ENCODE measurements at regions not wholly inside any gene's neighbourhood (a gene's known extent, or its start where the extent isn't known, plus 50 kb on each side); places are given as distances from the start of the nearest gene placed in this dataset.

GRCh38 chr1:229111703-229112319 is 159.1 kb upstream of the RAB4A start:
- H3K36me3 ChIP-seq = no peaks in the 10 kb centered on the region
- intact Hi-C loops (cut with DNase I; ENCODE audit: low total_unique reads) = no loop called here
- H3K4me3 ChIP-seq = no peak overlapping the region
- H3K27me3 ChIP-seq = no peaks in the 10 kb centered on the region
- TF ChIP-seq CTCF (IDR thresholded peaks at IDR 0.05) (no peak), POLR2A (IDR thresholded peaks at IDR 0.05) (no peak), POLR2AphosphoS5 (IDR thresholded peaks at IDR 0.05) (no peak)
- H3K27ac ChIP-seq = no peak overlapping the region
- no peaks in the 10 kb centered on the region for H3K4me1 ChIP-seq
- DNase-seq (ENCODE audit: low spot score in 2 of 2) = no peak
- H3K9me3 ChIP-seq = no peaks in the 10 kb centered on the region

GRCh38 chr1:229112832-229113548 is 157.9 kb upstream of the RAB4A start:
- Histone ChIP-seq H3K4me3 (no peak overlapping the region), H3K9me3 (no peaks in the 10 kb centered on the region), H3K27ac (no peak overlapping the region), H3K36me3 (no peaks in the 10 kb centered on the region), H3K4me1 (peaks cover 0 to 10% of the 10 kb centered on the region in 2 donors), H3K27me3 (no peaks in the 10 kb centered on the region)
- no peak for DNase-seq (ENCODE audit: low spot score in 2 of 2)
- intact Hi-C loops (cut with DNase I; ENCODE audit: low total_unique reads) = no loop called here
- no peak for TF ChIP-seq CTCF (IDR thresholded peaks at IDR 0.05)
- no peak for TF ChIP-seq POLR2AphosphoS5 (IDR thresholded peaks at IDR 0.05)
- no peak for TF ChIP-seq POLR2A (IDR thresholded peaks at IDR 0.05)

DNA sequence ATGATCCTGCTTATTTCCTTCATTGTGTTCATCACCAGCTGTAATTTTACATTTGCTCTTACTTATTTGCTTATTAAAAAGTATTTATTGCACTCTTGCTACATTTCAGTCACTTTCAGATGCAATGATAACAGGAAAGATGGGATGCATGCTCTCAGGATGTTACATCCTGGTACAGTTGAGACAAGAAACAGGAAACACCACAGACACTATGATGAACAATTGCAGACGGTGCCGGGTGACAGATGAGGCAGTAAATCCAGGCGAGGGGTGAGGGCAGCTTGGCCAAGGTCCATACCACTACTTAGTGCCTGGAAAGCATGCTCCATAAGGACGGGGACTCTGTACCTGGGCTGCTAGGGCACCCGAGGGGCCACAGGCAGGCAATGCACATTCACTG is 156.6 kb upstream of the RAB4A start:
- H3K36me3 ChIP-seq = no peaks in the 10 kb centered on the region
- no peak overlapping the region for H3K27ac ChIP-seq
- TF ChIP-seq CTCF (IDR thresholded peaks at IDR 0.05) (no peak), POLR2AphosphoS5 (IDR thresholded peaks at IDR 0.05) (no peak), POLR2A (IDR thresholded peaks at IDR 0.05) (no peak)
- H3K27me3 ChIP-seq = no peaks in the 10 kb centered on the region
- no peak overlapping the region for H3K4me3 ChIP-seq
- H3K9me3 ChIP-seq = no peaks in the 10 kb centered on the region
- peaks cover 0 to 11% of the 10 kb centered on the region in 2 donors for H3K4me1 ChIP-seq
- DNase-seq (ENCODE audit: low spot score in 2 of 2) = no peak
- intact Hi-C loops (cut with DNase I; ENCODE audit: low total_unique reads) = no loop called here

GRCh38 chr1:229114850-229115365 is 156.0 kb upstream of the RAB4A start:
- intact Hi-C loops (cut with DNase I; ENCODE audit: low total_unique reads) = loop anchor here (5.0 kb wide), 1 partner anchor 43 kb away; no protein-coding TSS in a partner anchor
- Histone ChIP-seq H3K9me3 (no peaks in the 10 kb centered on the region), H3K4me3 (no peak overlapping the region), H3K36me3 (no peaks in the 10 kb centered on the region), H3K27me3 (no peaks in the 10 kb centered on the region), H3K27ac (no peak overlapping the region), H3K4me1 (peaks cover 0 to 11% of the 10 kb centered on the region in 2 donors)
- TF ChIP-seq POLR2A (IDR thresholded peaks at IDR 0.05) (no peak), POLR2AphosphoS5 (IDR thresholded peaks at IDR 0.05) (no peak), CTCF (IDR thresholded peaks at IDR 0.05) (no peak)
- DNase-seq (ENCODE audit: low spot score in 2 of 2) = no peak

DNA sequence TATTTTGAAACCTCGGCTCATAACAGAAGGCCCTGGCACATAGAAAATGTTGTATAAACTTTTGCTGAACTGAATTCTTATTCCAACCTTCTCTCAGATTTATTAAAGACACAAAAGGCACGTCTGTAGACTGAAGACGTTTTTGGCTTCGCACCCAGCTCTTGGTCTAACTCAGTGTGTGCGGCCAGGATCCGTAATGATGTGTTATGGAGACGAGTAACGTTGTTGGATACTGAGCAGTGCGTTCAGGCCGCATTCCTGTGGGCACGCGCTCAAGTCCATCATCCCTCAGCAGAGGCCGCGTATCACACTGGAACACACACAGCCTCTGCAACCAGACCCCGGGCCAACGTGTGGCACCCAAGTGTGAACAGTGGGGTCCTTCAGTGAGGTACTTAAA is 154.8 kb upstream of the RAB4A start:
- Histone ChIP-seq H3K27ac (no peak overlapping the region), H3K36me3 (no peaks in the 10 kb centered on the region), H3K4me3 (no peak overlapping the region), H3K9me3 (no peaks in the 10 kb centered on the region), H3K4me1 (peaks cover 0 to 11% of the 10 kb centered on the region in 2 donors), H3K27me3 (no peaks in the 10 kb centered on the region)
- DNase-seq (ENCODE audit: low spot score in 2 of 2) = no peak
- intact Hi-C loops (cut with DNase I; ENCODE audit: low total_unique reads) = loop anchor here (5.0 kb wide), 1 partner anchor 44 kb away; no protein-coding TSS in a partner anchor
- no peak for TF ChIP-seq CTCF (IDR thresholded peaks at IDR 0.05)
- TF ChIP-seq POLR2A (IDR thresholded peaks at IDR 0.05) = no peak
- TF ChIP-seq POLR2AphosphoS5 (IDR thresholded peaks at IDR 0.05) = no peak

Data from breast epithelium (tissue), 4 donors.